H1 (cell line): ENCODE measurements at regions not wholly inside any gene's neighbourhood (a gene's known extent, or its start where the extent isn't known, plus 50 kb on each side); places are given as distances from the start of the nearest gene placed in this dataset.

Experiments
- CTCF ChIA-PET: fragments of 300-600 bp; sonication (Branson Sonifier 250); formaldehyde crosslinking; loops from one replicate; lab custom pipeline; 2021; ENCODE audit not compliant: partially characterized antibody; lab: Charles Lee
- POLR2A ChIA-PET: fragments of 300-600 bp; sonication (Branson Sonifier 250); formaldehyde crosslinking; loops from one replicate; lab custom pipeline; 2021; ENCODE audit warnings: inconsistent platforms; ENCODE audit not compliant: partially characterized antibody; lab: Charles Lee
- DNase-seq, 2 experiments: peaks; one replicate each; pipeline versions ENCODE4 v3.0.0 to v3.0.0-alpha.2; 2010 to 2022; ENCODE audit warnings: low spot score in 2 of 2, low read depth in 1 of 2, mixed read lengths in 1 of 2
- FAIRE-seq: peaks from 2 replicates; lab custom pipeline; 2011; peaks lifted over from hg19 to GRCh38; lab: Jason Lieb, UNC
- H2AFZ ChIP-seq: 2 replicates; pipeline ENCODE4 v1.8.1; 2012; ENCODE audit warnings: low read length, inconsistent platforms
- H2AK5ac ChIP-seq: 2 replicates; pipeline ENCODE4 v1.6.1; 2013; ENCODE audit warnings: low read depth, low read length
- H2BK120ac ChIP-seq: replicated peaks from 2 replicates; pipeline ENCODE3; 2013; ENCODE audit warnings: low read depth, low read length, inconsistent platforms
- H2BK12ac ChIP-seq: 2 replicates; pipeline ENCODE4 v1.6.1; 2013; ENCODE audit warnings: low read depth, low read length
- H2BK15ac ChIP-seq: 2 replicates; pipeline ENCODE4 v1.6.1; 2013; ENCODE audit warnings: low read length
- H2BK20ac ChIP-seq: 2 replicates; pipeline ENCODE4 v1.6.1; 2013; ENCODE audit warnings: low read length
- H2BK5ac ChIP-seq: 2 replicates; pipeline ENCODE4 v1.6.1; 2013; ENCODE audit warnings: low read depth, low read length
- H3K14ac ChIP-seq: 2 replicates; pipeline ENCODE4 v1.6.1; 2013; ENCODE audit warnings: inconsistent platforms; ENCODE audit not compliant: insufficient read length
- H3K18ac ChIP-seq: 2 replicates; pipeline ENCODE4 v1.6.1; 2013; ENCODE audit warnings: low read length; ENCODE audit errors: extremely low read depth
- H3K23ac ChIP-seq: 2 replicates; pipeline ENCODE4 v1.6.1; 2013; ENCODE audit warnings: inconsistent platforms; ENCODE audit not compliant: insufficient read length
- H3K23me2 ChIP-seq: 2 replicates; pipeline ENCODE4 v1.6.1; 2013; ENCODE audit warnings: low read depth, low read length
- H3K27ac ChIP-seq: 2 replicates; pipeline ENCODE4 v1.6.1; 2011; ENCODE audit warnings: low read depth, low read length, inconsistent platforms
- H3K27me3 ChIP-seq, 4 experiments: replicated peaks in 1 of 4; 1 replicate in 1 of 4; 2 replicates in 3 of 4; pipeline versions ENCODE4 v1.6.1 to v1.8.1; 2011 to 2013; ENCODE audit warnings: low read length in 3 of 4, mild to moderate bottlenecking in 3 of 4, inconsistent platforms in 2 of 4, mixed read lengths in 2 of 4, moderate library complexity in 1 of 4; ENCODE audit not compliant: control insufficient read depth in 3 of 4, insufficient read depth in 3 of 4; ENCODE audit errors: extremely low read depth in 1 of 4
- H3K36me3 ChIP-seq, 4 experiments: 2 replicates each; pipeline versions ENCODE4 v1.6.1 to v1.8.1; 2011 to 2013; ENCODE audit warnings: mild to moderate bottlenecking in 4 of 4, low read length in 3 of 4, moderate library complexity in 2 of 4, control low read depth in 1 of 4, inconsistent platforms in 1 of 4; ENCODE audit not compliant: insufficient read depth in 4 of 4, control insufficient read depth in 2 of 4
- H3K4ac ChIP-seq: replicated peaks from 2 replicates; pipeline ENCODE3; 2013; ENCODE audit warnings: low read length, low read depth, mixed read lengths, inconsistent platforms; ENCODE audit not compliant: insufficient read length
- H3K4me1 ChIP-seq, 4 experiments: replicated peaks in 1 of 4; 1 replicate in 1 of 4; 2 replicates in 3 of 4; pipeline versions ENCODE4 v1.6.1 to v1.8.1; 2011 to 2013; ENCODE audit warnings: low read length in 3 of 4, inconsistent platforms in 2 of 4, mixed read lengths in 1 of 4; ENCODE audit not compliant: insufficient read depth in 4 of 4, control insufficient read depth in 3 of 4
- H3K4me2 ChIP-seq, 2 experiments: 2 replicates each; pipeline versions ENCODE4 v1.6.1 to v1.8.1; 2011 to 2013; ENCODE audit warnings: low read depth in 2 of 2, low read length in 2 of 2, control low read depth in 1 of 2, inconsistent platforms in 1 of 2, mild to moderate bottlenecking in 1 of 2; ENCODE audit not compliant: insufficient read depth in 1 of 2
- H3K4me3 ChIP-seq, 4 experiments: fragments of 200-600, 300-600 bp in 1 of 4; sonication (generic), shearing (Covaris generic), sonication (Bioruptor Twin) in 1 of 4; 2 replicates each; pipeline versions ENCODE4 v1.5.1 to v1.8.1; 2011 to 2016; ENCODE audit warnings: low read length in 4 of 4, low read depth in 3 of 4, control low read depth in 2 of 4, inconsistent platforms in 2 of 4, mild to moderate bottlenecking in 2 of 4, mixed read lengths in 1 of 4, moderate library complexity in 1 of 4; ENCODE audit not compliant: insufficient read depth in 2 of 4; ENCODE audit errors: extremely low read depth in 1 of 4
- H3K56ac ChIP-seq: replicated peaks from 2 replicates; pipeline ENCODE3; 2013; ENCODE audit warnings: low read depth, mild to moderate bottlenecking, mixed read lengths, low read length, inconsistent platforms; ENCODE audit not compliant: insufficient read length
- H3K79me1 ChIP-seq: 2 replicates; pipeline ENCODE4 v1.6.1; 2013; ENCODE audit warnings: low read depth, low read length, control low read depth
- H3K79me2 ChIP-seq, 2 experiments: 2 replicates each; pipeline versions ENCODE4 v1.6.1 to v1.8.1; 2012 to 2013; ENCODE audit warnings: low read length in 2 of 2, mild to moderate bottlenecking in 2 of 2, inconsistent platforms in 1 of 2; ENCODE audit not compliant: insufficient read depth in 2 of 2, control insufficient read depth in 1 of 2
- H3K9ac ChIP-seq, 4 experiments: replicated peaks in 1 of 4; 1 replicate in 1 of 4; 2 replicates in 3 of 4; pipeline versions ENCODE4 v1.6.1 to v1.8.1; 2011 to 2013; ENCODE audit warnings: low read depth in 3 of 4, low read length in 3 of 4, control low read depth in 2 of 4, mild to moderate bottlenecking in 2 of 4, moderate library complexity in 2 of 4, inconsistent platforms in 1 of 4; ENCODE audit errors: extremely low read depth in 1 of 4
- H3K9me3 ChIP-seq, 2 experiments: 2 replicates each; pipeline versions ENCODE4 v1.6.1 to v1.8.1; 2012 to 2013; ENCODE audit warnings: mild to moderate bottlenecking in 2 of 2, moderate library complexity in 2 of 2, control low read depth in 1 of 2, inconsistent platforms in 1 of 2, low read depth in 1 of 2, low read length in 1 of 2, mixed read lengths in 1 of 2; ENCODE audit not compliant: insufficient read depth in 2 of 2
- H4K20me1 ChIP-seq, 2 experiments: replicated peaks in 1 of 2; 2 replicates each; pipeline versions ENCODE3 to v1.8.1; 2011 to 2013; ENCODE audit warnings: inconsistent platforms in 2 of 2, low read length in 2 of 2, mild to moderate bottlenecking in 1 of 2; ENCODE audit not compliant: insufficient read depth in 2 of 2, control insufficient read depth in 1 of 2
- H4K5ac ChIP-seq: 2 replicates; pipeline ENCODE4 v1.6.1; 2013; ENCODE audit warnings: low read length, low read depth, mixed read lengths, inconsistent platforms; ENCODE audit not compliant: insufficient read length
- H4K8ac ChIP-seq: 2 replicates; pipeline ENCODE4 v1.8.0; 2013; ENCODE audit warnings: mild to moderate bottlenecking, moderate library complexity, low read length, inconsistent platforms; ENCODE audit not compliant: insufficient read depth; ENCODE audit errors: extremely low read depth
- H4K91ac ChIP-seq: replicated peaks from 2 replicates; pipeline ENCODE3; 2013; ENCODE audit warnings: low read length, mixed read lengths, inconsistent platforms; ENCODE audit not compliant: insufficient read length
- RAD21 ChIP-seq, 2 experiments: IDR thresholded peaks in 1 of 2; conservative IDR thresholded peaks in 1 of 2; 2 replicates each; pipeline ENCODE4 v1.6.1; 2011; ENCODE audit warnings: low read depth in 2 of 2, low read length in 2 of 2, improper control_type of control experiment in 1 of 2, inconsistent platforms in 1 of 2, mild to moderate bottlenecking in 1 of 2, moderate library complexity in 1 of 2
- ZNF274 ChIP-seq: IDR thresholded peaks from 2 replicates; pipeline ENCODE4 v1.7.0; 2012; ENCODE audit warnings: low read length, borderline replicate concordance; ENCODE audit errors: extremely low read depth
- WGBS, 2 experiments: shearing (Covaris generic) in 1 of 2; methylation state at CpG; one replicate each; pipeline versions ENCODE4 v1.1.6 to v1.1.7; 2013 to 2015; ENCODE audit warnings: low lambda C conversion rate in 2 of 2, mixed read lengths in 2 of 2, inconsistent platforms in 1 of 2, low coverage in 1 of 2, missing lambda C conversion rate in 1 of 2; ENCODE audit not compliant: insufficient replicate concordance in 2 of 2, insufficient coverage in 1 of 2, insufficient read length in 1 of 2; ENCODE audit errors: extremely low coverage in 1 of 2, missing lambda C conversion rate in 1 of 2; 5-methylcytosine and 5-hydroxymethylcytosine counted together
- TF ChIP-seq, protein P1 (sequence below), 3 experiments: IDR thresholded peaks; 1 replicate in 2 of 3; 2 replicates in 1 of 3; pipeline versions ENCODE4 v1.5.1 to v1.6.1; 2011; ENCODE audit warnings: low read length in 3 of 3, mild to moderate bottlenecking in 3 of 3, inconsistent platforms in 2 of 3, low read depth in 1 of 3, moderate library complexity in 1 of 3; ENCODE audit not compliant: insufficient read depth in 1 of 3; ENCODE audit errors: control extremely low read depth in 1 of 3

DNA sequence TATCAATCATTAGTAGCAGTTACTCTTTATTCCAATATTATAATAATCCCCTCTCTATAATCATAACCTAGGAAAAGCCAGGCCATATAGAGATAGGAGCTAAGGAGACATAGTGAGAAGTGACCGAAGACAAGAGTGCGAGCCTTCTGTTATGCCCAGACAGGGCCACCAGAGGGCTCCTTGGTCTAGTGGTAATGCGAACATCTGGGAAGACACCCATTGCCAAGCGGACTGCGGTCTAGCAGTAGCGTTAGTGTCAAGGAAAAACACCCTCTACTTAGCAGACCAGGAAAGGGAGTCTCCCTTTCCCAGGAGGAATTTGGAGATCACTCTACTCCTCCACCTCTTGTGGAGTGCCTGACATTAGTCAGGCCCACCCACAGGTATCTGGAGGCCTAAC is 920.9 kb downstream of the CDY2B start:
- Histone ChIP-seq H4K5ac (no peak overlapping the region), H3K9ac (no peak overlapping the region), H3K23me2 (no peaks in the 10 kb centered on the region), H3K4ac (no peak overlapping the region), H3K27me3 (no peaks in the 10 kb centered on the region), H3K18ac (no peak overlapping the region), H2BK120ac (no peak overlapping the region), H4K8ac (no peak overlapping the region), H2AFZ (no peak overlapping the region), H3K36me3 (no peaks in the 10 kb centered on the region; a peak in 1 of 8 replicates), H2AK5ac (no peak overlapping the region), H3K79me2 (no peaks in the 10 kb centered on the region), H3K23ac (no peak overlapping the region), H2BK5ac (no peak overlapping the region), H3K4me2 (no peak overlapping the region), H3K4me1 (no peaks in the 10 kb centered on the region), H3K27ac (no peak overlapping the region), H3K79me1 (no peaks in the 10 kb centered on the region), H2BK15ac (no peak overlapping the region), H3K14ac (no peak overlapping the region), H3K56ac (no peak overlapping the region), H3K9me3 (peaks cover 8% of the 10 kb centered on the region in 2 experiments; a peak in 3 of 4 replicates), H3K4me3 (no peak overlapping the region), H4K20me1 (no peaks in the 10 kb centered on the region), H2BK20ac (no peak overlapping the region), H2BK12ac (no peak overlapping the region), H4K91ac (no peak overlapping the region)
- FAIRE-seq (no peak), DNase-seq (peak in 1 of 2 experiments; percentile 50)
- 100% methylated on average over 3 of the region's 6 CpGs; no CpG with 5 or more reads in 1 of the 2 experiments for WGBS, 2 experiments
- ChIA-PET CTCF (interaction anchor here (1.0 to 1.6 kb wide), 4 partner anchors 9 to 147 kb away, joined by 3 to 6 read pairs (median 4); no protein-coding TSS in a partner anchor), POLR2A (no interaction called here)
- TF ChIP-seq RAD21 (IDR thresholded peaks at IDR 0.05 in 1 of 2, conservative IDR thresholded peaks at IDR 0.05 in 1 of 2; ENCODE audit: low read depth in 2 of 2, low read length in 2 of 2) (peak; percentile 58 to 68), ZNF274 (no peak)
- TF ChIP-seq, protein P1, sequence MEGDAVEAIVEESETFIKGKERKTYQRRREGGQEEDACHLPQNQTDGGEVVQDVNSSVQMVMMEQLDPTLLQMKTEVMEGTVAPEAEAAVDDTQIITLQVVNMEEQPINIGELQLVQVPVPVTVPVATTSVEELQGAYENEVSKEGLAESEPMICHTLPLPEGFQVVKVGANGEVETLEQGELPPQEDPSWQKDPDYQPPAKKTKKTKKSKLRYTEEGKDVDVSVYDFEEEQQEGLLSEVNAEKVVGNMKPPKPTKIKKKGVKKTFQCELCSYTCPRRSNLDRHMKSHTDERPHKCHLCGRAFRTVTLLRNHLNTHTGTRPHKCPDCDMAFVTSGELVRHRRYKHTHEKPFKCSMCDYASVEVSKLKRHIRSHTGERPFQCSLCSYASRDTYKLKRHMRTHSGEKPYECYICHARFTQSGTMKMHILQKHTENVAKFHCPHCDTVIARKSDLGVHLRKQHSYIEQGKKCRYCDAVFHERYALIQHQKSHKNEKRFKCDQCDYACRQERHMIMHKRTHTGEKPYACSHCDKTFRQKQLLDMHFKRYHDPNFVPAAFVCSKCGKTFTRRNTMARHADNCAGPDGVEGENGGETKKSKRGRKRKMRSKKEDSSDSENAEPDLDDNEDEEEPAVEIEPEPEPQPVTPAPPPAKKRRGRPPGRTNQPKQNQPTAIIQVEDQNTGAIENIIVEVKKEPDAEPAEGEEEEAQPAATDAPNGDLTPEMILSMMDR (IDR thresholded peaks at IDR 0.05; ENCODE audit: control extremely low read depth in 1 of 3, insufficient read depth in 1 of 3, low read depth in 1 of 3, low read length in 3 of 3): peak; percentile 27 to 46 (median 38)
